Astrocyte of the cerebellum (primary cell): ENCODE measurements at regions not wholly inside any gene's neighbourhood (a gene's known extent, or its start where the extent isn't known, plus 50 kb on each side); places are given as distances from the start of the nearest gene placed in this dataset.

Experiments used
- DNase-seq: peaks from one replicate; pipeline ENCODE4 v3.0.0-alpha.2; 2011; ENCODE audit warnings: low read depth
- H3K4me3 ChIP-seq: 2 replicates; pipeline ENCODE4 v1.5.1; 2011; ENCODE audit warnings: mild to moderate bottlenecking, low read depth, low read length, moderate library complexity
- in situ Hi-C: cut with HindIII; loops from 2 replicates; pipeline ENCODE4 v1.10.0; 2017; ENCODE audit warnings: low sequenced_read_pairs
- TF ChIP-seq, protein P1 (sequence below): IDR thresholded peaks from 2 replicates; pipeline ENCODE4 v1.5.1; 2012; ENCODE audit warnings: low read length, low read depth, moderate library complexity, mild to moderate bottlenecking; ENCODE audit errors: missing control alignments

DNA sequence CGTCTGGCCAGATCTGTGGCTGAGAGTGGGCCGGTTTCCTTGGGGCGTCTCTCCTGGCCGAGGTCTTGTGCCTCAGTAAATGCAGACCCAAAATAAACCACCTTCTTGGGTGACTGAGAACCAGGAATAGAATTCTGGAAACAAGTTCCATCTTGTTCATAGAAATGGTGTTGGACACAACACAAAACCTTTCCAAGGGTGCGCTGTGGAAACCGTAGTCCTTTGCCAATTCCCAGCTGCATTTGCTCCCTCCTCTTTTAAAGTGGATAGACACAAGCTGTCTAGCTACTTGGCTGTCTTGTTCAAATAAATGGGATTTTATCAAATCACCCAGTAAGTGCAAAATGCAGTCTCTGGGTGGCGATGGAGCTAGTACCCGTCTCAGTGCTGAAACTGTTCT lies 300.2 kb downstream of the SHANK2 start:
- in situ Hi-C loops = no loop called here
- H3K4me3 ChIP-seq = no peak overlapping the region
- TF ChIP-seq, protein P1, sequence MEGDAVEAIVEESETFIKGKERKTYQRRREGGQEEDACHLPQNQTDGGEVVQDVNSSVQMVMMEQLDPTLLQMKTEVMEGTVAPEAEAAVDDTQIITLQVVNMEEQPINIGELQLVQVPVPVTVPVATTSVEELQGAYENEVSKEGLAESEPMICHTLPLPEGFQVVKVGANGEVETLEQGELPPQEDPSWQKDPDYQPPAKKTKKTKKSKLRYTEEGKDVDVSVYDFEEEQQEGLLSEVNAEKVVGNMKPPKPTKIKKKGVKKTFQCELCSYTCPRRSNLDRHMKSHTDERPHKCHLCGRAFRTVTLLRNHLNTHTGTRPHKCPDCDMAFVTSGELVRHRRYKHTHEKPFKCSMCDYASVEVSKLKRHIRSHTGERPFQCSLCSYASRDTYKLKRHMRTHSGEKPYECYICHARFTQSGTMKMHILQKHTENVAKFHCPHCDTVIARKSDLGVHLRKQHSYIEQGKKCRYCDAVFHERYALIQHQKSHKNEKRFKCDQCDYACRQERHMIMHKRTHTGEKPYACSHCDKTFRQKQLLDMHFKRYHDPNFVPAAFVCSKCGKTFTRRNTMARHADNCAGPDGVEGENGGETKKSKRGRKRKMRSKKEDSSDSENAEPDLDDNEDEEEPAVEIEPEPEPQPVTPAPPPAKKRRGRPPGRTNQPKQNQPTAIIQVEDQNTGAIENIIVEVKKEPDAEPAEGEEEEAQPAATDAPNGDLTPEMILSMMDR = no peak
- DNase-seq = no peak

DNA sequence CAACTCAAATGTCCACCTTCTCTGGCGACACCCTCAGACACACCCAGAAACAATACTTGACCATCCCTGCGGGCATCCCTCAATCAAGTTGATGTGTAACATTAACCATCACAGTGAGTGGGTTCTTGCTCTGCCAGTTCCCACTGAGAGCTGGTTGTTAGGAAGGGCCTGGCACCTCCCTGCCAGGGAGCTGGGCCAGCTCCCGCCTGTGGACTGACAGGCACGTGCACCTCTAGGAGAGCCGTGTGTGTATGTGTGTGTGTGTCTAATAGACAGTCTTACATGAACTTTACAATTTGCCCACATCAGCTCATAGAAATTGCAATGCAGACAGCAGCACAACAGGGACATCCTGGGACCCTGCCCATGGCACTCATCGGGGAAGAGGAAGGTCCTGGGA lies 298.7 kb downstream of the SHANK2 start:
- TF ChIP-seq, protein P1 = no peak
- in situ Hi-C loops = no loop called here
- no peak overlapping the region for H3K4me3 ChIP-seq
- no peak for DNase-seq

DNA sequence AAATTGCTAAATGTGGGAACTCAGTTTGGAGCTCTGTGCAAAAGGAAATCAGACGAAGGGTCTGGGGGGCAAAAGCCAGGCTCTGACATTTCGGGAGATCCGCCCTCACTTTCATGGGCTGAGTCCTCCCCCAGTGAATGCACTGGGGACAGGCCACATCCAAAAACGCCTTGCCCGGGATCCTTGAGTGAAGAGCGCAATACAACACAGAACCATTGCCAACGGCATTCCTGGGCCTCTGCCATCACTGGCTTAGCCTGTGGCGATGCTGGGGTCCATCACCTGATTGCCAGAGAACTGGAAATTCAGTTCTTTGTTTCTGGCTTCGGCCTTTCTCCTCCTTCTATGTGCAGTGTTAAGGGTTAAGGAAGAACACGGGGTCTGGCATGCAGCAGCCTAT lies 297.9 kb downstream of the SHANK2 start:
- TF ChIP-seq, protein P1 = no peak
- in situ Hi-C loops = no loop called here
- DNase-seq = no peak
- H3K4me3 ChIP-seq = no peak overlapping the region
